Progenitor cell of endocrine pancreas (in vitro differentiated cells): ENCODE measurements at regions not wholly inside any gene's neighbourhood (a gene's known extent, or its start where the extent isn't known, plus 50 kb on each side); places are given as distances from the start of the nearest gene placed in this dataset.

Source experiments
- DNase-seq: peaks from one replicate; pipeline ENCODE4 v3.0.0; 2021; ENCODE audit warnings: low spot score; ENCODE audit not compliant: unreplicated experiment
- H3K27ac Mint-ChIP-seq: 2 replicates; pipeline ENCODE4 v1.8.0; 2021; ENCODE audit warnings: mild to moderate bottlenecking, moderate library complexity, mixed read lengths
- H3K27me3 Mint-ChIP-seq: 2 replicates; pipeline ENCODE4 v1.8.0; 2021; ENCODE audit warnings: mixed read lengths
- H3K36me3 Mint-ChIP-seq: 2 replicates; pipeline ENCODE4 v1.8.0; 2022; ENCODE audit warnings: mixed read lengths; ENCODE audit not compliant: insufficient read depth
- H3K4me1 Mint-ChIP-seq: 2 replicates; pipeline ENCODE4 v1.8.0; 2021; ENCODE audit warnings: low read depth, mixed read lengths
- H3K4me3 Mint-ChIP-seq: 2 replicates; pipeline ENCODE4 v1.8.0; 2021; ENCODE audit warnings: low read depth, mild to moderate bottlenecking, moderate library complexity, mixed read lengths
- H3K9me3 Mint-ChIP-seq: 2 replicates; pipeline ENCODE4 v1.8.0; 2021; ENCODE audit warnings: low read depth, mixed read lengths
- CTCF ChIP-seq: fragments of 200-600 bp; sonication (generic); IDR thresholded peaks from one replicate; pipeline ENCODE4 v1.5.0; 2021; ENCODE audit warnings: antibody characterized with exemption, mild to moderate bottlenecking; ENCODE audit not compliant: unreplicated experiment

DNA sequence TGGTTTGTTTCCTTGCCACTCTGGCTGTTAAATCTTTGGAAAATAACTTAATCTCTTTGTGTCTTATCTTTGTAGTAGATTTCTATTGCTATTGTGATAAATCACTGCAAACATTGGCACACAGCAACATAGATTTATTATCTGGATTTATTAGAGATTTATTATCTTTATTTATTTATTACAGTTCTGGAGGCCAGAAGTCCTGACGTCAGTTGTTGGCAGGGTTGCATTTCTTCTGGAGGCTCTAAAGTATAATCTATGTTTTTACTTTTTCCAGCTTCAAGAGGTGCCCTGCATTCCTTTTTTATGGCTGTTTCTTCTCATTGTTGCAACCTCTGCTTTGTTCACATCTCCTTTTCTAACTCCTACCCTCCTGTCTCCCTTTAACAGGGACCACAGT is 542.8 kb downstream of the GRXCR1 start:
- no peak overlapping the region for H3K27ac Mint-ChIP-seq
- H3K4me3 Mint-ChIP-seq, result no peak overlapping the region
- no peaks in the 10 kb centered on the region for H3K36me3 Mint-ChIP-seq
- no peaks in the 10 kb centered on the region for H3K4me1 Mint-ChIP-seq
- DNase-seq, result no peak
- H3K27me3 Mint-ChIP-seq, result no peaks in the 10 kb centered on the region
- H3K9me3 Mint-ChIP-seq, result peaks cover 18% of the 10 kb centered on the region
- no peak for TF ChIP-seq CTCF

DNA sequence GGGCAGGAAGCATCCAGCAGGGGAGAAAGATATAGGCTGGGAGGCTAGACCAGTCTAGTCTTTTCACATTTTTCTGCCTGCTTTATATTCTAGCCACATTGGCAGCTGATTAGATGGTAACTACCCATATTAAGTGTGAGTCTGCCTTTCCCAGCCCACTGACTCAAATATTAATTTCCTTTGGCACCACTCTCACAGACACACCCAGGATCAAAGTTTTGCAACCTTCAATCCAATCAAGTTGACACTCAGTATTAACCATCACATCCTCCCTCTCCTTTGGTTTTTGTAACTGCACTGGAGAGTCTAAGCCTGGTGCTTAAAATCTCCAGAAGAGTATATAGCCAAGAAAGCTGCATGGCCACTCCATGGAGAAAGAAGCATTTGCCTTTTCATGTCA is 560.4 kb downstream of the GRXCR1 start:
- TF ChIP-seq CTCF, result no peak
- Mint-ChIP-seq H3K27ac (no peak overlapping the region), H3K36me3 (no peaks in the 10 kb centered on the region), H3K4me1 (no peaks in the 10 kb centered on the region), H3K27me3 (no peaks in the 10 kb centered on the region), H3K4me3 (no peak overlapping the region), H3K9me3 (no peaks in the 10 kb centered on the region)
- no peak for DNase-seq

DNA sequence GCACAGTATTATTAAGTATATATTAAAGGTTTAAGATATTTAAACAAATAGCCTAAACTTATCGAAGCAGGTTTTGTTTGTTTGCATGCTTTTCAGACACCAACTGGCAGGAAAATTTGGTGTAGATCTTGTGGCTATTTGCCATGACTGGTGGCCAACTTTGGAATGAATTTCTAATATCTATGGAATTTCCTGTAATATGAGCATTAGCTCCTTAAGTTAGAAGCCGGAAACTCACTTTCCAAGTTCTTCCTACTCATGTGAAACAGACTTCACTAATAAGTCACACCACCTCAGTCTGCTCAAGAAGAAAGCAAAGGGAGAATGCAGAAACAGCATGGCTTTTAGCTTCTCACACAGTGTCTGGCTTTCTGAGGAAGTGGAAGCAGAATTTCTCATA is 563.9 kb downstream of the GRXCR1 start:
- Mint-ChIP-seq H3K27ac (no peak overlapping the region), H3K4me3 (no peak overlapping the region), H3K4me1 (no peaks in the 10 kb centered on the region), H3K36me3 (no peaks in the 10 kb centered on the region), H3K9me3 (no peaks in the 10 kb centered on the region), H3K27me3 (no peaks in the 10 kb centered on the region)
- no peak for DNase-seq
- TF ChIP-seq CTCF, result no peak

DNA sequence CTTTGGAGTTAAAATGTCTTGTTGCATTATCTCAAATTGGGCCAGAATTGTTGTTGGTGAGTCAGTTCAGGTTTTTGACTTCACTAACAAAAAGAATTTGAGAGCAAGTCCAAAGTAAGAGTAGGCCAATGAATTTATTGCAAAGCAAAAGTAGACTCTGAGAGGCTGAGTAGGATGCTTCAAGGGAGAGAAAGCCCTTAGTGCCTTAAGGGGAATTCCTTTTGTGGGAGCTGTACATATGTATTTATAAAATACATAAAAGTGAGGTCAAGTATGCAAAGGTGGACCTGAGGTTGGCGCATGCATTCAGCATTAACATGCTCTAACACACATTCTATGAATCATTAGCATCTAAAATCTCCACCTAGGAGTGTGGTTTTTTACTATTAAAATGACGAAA is 565.4 kb downstream of the GRXCR1 start:
- no peaks in the 10 kb centered on the region for H3K27me3 Mint-ChIP-seq
- DNase-seq, result no peak
- H3K4me1 Mint-ChIP-seq, result no peaks in the 10 kb centered on the region
- H3K27ac Mint-ChIP-seq, result no peak overlapping the region
- no peak for TF ChIP-seq CTCF
- H3K9me3 Mint-ChIP-seq, result no peaks in the 10 kb centered on the region
- H3K4me3 Mint-ChIP-seq, result no peak overlapping the region
- H3K36me3 Mint-ChIP-seq, result no peaks in the 10 kb centered on the region

DNA sequence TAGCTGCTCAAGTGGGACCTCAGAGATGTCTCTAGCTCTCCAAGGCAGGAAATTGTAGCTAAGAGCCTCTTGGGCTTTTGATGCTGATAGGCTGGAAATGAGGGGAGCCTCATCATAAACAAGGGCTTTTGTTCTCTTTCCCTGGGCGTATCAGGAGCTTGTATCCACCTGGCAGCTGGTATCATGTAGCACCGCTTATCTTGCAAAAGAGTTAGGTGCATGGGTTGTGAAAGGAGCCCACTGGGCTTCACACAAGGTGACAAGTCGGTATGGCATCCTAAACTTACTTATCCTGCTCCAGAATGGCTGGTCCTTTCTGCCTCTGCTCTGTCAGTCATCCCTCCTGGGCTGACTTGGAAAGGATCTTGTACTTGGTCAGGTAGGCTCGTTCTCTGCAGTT is 565.8 kb downstream of the GRXCR1 start:
- no peak overlapping the region for H3K27ac Mint-ChIP-seq
- no peaks in the 10 kb centered on the region for H3K27me3 Mint-ChIP-seq
- no peak for DNase-seq
- H3K36me3 Mint-ChIP-seq, result no peaks in the 10 kb centered on the region
- TF ChIP-seq CTCF, result no peak
- no peaks in the 10 kb centered on the region for H3K4me1 Mint-ChIP-seq
- H3K9me3 Mint-ChIP-seq, result no peaks in the 10 kb centered on the region
- no peak overlapping the region for H3K4me3 Mint-ChIP-seq
